NOMO-1 treated with DMSO at 0.1 percent for 48 hours (cell line): ENCODE measurements at regions not wholly inside any gene's neighbourhood (a gene's known extent, or its start where the extent isn't known, plus 50 kb on each side); places are given as distances from the start of the nearest gene placed in this dataset.

Experiments
- DNase-seq: peaks from one replicate; lab custom pipeline; 2025; ENCODE audit not compliant: unreplicated experiment; lab: John Stamatoyannopoulos, UW

- no peak for DNase-seq
Observed at GRCh38 chr1:37420456-37420855, 53.9 kb upstream of the ZC3H12A start.

GRCh38 chr1:37423810-37424209 lies 50.6 kb upstream of the ZC3H12A start:
- peak; percentile 83 for DNase-seq

GRCh38 chr1:37424523-37424922 lies 49.9 kb upstream of the ZC3H12A start:
- DNase-seq = no peak
